ENCODE measurements at regions not wholly inside any gene's neighbourhood (a gene's known extent, or its start where the extent isn't known, plus 50 kb on each side); places are given as distances from the start of the nearest gene placed in this dataset.

GRCh38 chr1:30406996-30407864, 316.2 kb downstream of the MATN1 start:
- TF ChIP-seq GATA2 (IDR thresholded peaks at IDR 0.05; ENCODE audit: low read depth, low read length) (no peak), GATA3 (IDR thresholded peaks at IDR 0.05; ENCODE audit: low read depth, low read length) (no peak)

Measured in SH-SY5Y (cell line).